ENCODE measurements at regions not wholly inside any gene's neighbourhood (a gene's known extent, or its start where the extent isn't known, plus 50 kb on each side); places are given as distances from the start of the nearest gene placed in this dataset.

GRCh38 chr13:104571893-104572229 lies 1505.6 kb upstream of the SLC10A2 start:
- POLR2A ChIA-PET (ENCODE audit: unreplicated experiment), result interaction anchor here (0.7 kb wide), 1 partner anchor 89 kb away, joined by 5 read pairs; no protein-coding TSS in a partner anchor
- H3K9ac ChIP-seq (ENCODE audit: low read length), result no peak overlapping the region
- no peak for DNase-seq
- ATAC-seq, result no peak
- H3K9me3 ChIP-seq (ENCODE audit: low read length), result no peaks in the 10 kb centered on the region
- H2AFZ ChIP-seq (ENCODE audit: low read length), result peak overlapping the region; percentile 37; the same call in 1 of the 2 replicates
- no peak overlapping the region for H3K27ac ChIP-seq (ENCODE audit: low read length)
- no peaks in the 10 kb centered on the region for H3F3A ChIP-seq (ENCODE audit: low read length, unreplicated experiment)
- CTCF ChIA-PET, result interaction anchor here (0.6 to 0.8 kb wide), 3 partner anchors 11 to 1560 kb away, joined by 3 to 4 read pairs (median 3); no protein-coding TSS in a partner anchor
- no peaks in the 10 kb centered on the region for H4K20me1 ChIP-seq (ENCODE audit: low read length)
- H3K9me2 ChIP-seq (replicated peaks; ENCODE audit: low read length), result no peaks in the 10 kb centered on the region
- H3K4me2 ChIP-seq (ENCODE audit: low read length), result peak overlapping the region; percentile 80
- no TSS peak for BruUV-seq (replicated peaks)
- TF ChIP-seq EZH2phosphoT487 (IDR thresholded peaks at IDR 0.05; ENCODE audit: borderline replicate concordance, low read length), result no peak
- TF ChIP-seq, protein P1, sequence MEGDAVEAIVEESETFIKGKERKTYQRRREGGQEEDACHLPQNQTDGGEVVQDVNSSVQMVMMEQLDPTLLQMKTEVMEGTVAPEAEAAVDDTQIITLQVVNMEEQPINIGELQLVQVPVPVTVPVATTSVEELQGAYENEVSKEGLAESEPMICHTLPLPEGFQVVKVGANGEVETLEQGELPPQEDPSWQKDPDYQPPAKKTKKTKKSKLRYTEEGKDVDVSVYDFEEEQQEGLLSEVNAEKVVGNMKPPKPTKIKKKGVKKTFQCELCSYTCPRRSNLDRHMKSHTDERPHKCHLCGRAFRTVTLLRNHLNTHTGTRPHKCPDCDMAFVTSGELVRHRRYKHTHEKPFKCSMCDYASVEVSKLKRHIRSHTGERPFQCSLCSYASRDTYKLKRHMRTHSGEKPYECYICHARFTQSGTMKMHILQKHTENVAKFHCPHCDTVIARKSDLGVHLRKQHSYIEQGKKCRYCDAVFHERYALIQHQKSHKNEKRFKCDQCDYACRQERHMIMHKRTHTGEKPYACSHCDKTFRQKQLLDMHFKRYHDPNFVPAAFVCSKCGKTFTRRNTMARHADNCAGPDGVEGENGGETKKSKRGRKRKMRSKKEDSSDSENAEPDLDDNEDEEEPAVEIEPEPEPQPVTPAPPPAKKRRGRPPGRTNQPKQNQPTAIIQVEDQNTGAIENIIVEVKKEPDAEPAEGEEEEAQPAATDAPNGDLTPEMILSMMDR (conservative IDR thresholded peaks at IDR 0.05; ENCODE audit: low read depth, low read length), result no peak; the same call in 1 of the 2 replicates
- no peak for TF ChIP-seq EZH2 (IDR thresholded peaks at IDR 0.05; ENCODE audit: low read length, unreplicated experiment)
- intact Hi-C loops (cut with micrococcal nuclease), result loop anchor here (1.0 to 5.0 kb wide), 9 partner anchors 105 to 1964 kb away; no protein-coding TSS in a partner anchor
- H3K4me3 ChIP-seq (ENCODE audit: low read length), result no peak overlapping the region
- no peaks in the 10 kb centered on the region for H3K27me3 ChIP-seq (ENCODE audit: low read length)
- peaks cover 17% of the 10 kb centered on the region for H3K4me1 ChIP-seq (ENCODE audit: insufficient read depth, low read length)
- H3K79me2 ChIP-seq (ENCODE audit: low read length), result no peaks in the 10 kb centered on the region
- no peaks in the 10 kb centered on the region for H3K36me3 ChIP-seq (ENCODE audit: low read depth, low read length)

DNA sequence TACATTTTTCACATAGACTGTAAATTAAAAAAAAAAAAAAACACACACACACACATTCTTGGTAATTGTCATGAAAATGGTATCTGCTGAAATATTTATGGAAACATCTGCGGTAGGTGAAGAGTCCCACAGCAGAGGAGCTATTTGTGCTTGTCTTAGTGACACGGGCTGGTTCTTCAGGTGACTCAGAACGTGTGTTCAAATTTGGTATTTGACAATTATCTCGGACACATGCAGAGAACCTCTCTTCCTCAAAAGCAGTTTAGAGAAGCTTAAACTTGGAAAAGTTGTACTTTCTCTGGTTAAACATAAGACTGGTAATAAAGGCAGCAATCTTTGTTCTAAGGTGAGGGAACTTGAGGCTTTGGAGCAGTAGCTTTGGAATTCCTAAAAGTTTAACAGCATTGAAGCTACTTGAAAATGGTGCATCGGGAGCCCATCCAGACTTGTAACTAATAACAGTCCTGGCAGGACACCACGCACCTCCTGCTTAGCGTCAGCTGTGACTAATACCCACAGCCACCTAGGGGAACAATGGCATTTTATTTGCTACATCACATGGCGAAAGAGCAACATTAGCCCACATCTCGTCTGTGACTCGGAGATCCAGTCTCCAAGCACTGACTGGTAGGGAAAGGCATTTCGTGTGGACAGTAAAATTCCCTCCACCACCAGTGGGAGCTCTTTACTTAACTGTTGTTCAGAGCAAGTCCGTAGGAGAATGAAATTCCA lies 1505.1 kb upstream of the SLC10A2 start:
- Histone ChIP-seq H3K79me2 (ENCODE audit: low read length) (no peaks in the 10 kb centered on the region), H3K9ac (ENCODE audit: low read length) (no peak overlapping the region; the same call in 1 of the 2 replicates), H3K4me2 (ENCODE audit: low read length) (peak overlapping the region; percentile 80), H3K9me3 (ENCODE audit: low read length) (no peaks in the 10 kb centered on the region), H2AFZ (ENCODE audit: low read length) (peak overlapping the region; percentile 89), H3F3A (ENCODE audit: low read length, unreplicated experiment) (no peaks in the 10 kb centered on the region), H3K27ac (ENCODE audit: low read length) (peak overlapping the region; percentile 68), H4K20me1 (ENCODE audit: low read length) (no peaks in the 10 kb centered on the region), H3K36me3 (ENCODE audit: low read depth, low read length) (no peaks in the 10 kb centered on the region), H3K4me1 (ENCODE audit: insufficient read depth, low read length) (peaks cover 17% of the 10 kb centered on the region), H3K4me3 (ENCODE audit: low read length) (peak overlapping the region; percentile 55), H3K27me3 (ENCODE audit: low read length) (no peaks in the 10 kb centered on the region), H3K9me2 (replicated peaks; ENCODE audit: low read length) (no peaks in the 10 kb centered on the region)
- ChIA-PET CTCF (interaction anchor here (0.5 to 0.8 kb wide), 7 partner anchors 11 to 1967 kb away, joined by 3 to 6 read pairs (median 4); no protein-coding TSS in a partner anchor), POLR2A (ENCODE audit: unreplicated experiment) (interaction anchor here (0.5 to 0.7 kb wide), 4 partner anchors 90 to 1319 kb away, joined by 3 to 7 read pairs (median 4); no protein-coding TSS in a partner anchor)
- DNase-seq, result peak; percentile 90
- peak; percentile 96 for ATAC-seq
- TF ChIP-seq EZH2phosphoT487 (IDR thresholded peaks at IDR 0.05; ENCODE audit: borderline replicate concordance, low read length) (no peak), EZH2 (IDR thresholded peaks at IDR 0.05; ENCODE audit: low read length, unreplicated experiment) (no peak)
- TF ChIP-seq, protein P1 (conservative IDR thresholded peaks at IDR 0.05; ENCODE audit: low read depth, low read length), result peak; percentile 66
- intact Hi-C loops (cut with micrococcal nuclease), result loop anchor here (1.0 to 5.0 kb wide), 9 partner anchors 104 to 1965 kb away; no protein-coding TSS in a partner anchor
- BruUV-seq (replicated peaks), result no TSS peak

GRCh38 chr13:104567114-104567513 lies 1500.9 kb upstream of the SLC10A2 start:
- Histone ChIP-seq H3K9ac (ENCODE audit: low read length) (no peak overlapping the region), H3K4me3 (ENCODE audit: low read length) (no peak overlapping the region), H4K20me1 (ENCODE audit: low read length) (no peaks in the 10 kb centered on the region), H2AFZ (ENCODE audit: low read length) (no peak overlapping the region), H3K4me2 (ENCODE audit: low read length) (no peak overlapping the region), H3F3A (ENCODE audit: low read length, unreplicated experiment) (no peaks in the 10 kb centered on the region), H3K79me2 (ENCODE audit: low read length) (no peaks in the 10 kb centered on the region), H3K4me1 (ENCODE audit: insufficient read depth, low read length) (peaks cover 14% of the 10 kb centered on the region), H3K36me3 (ENCODE audit: low read depth, low read length) (no peaks in the 10 kb centered on the region), H3K27me3 (ENCODE audit: low read length) (no peaks in the 10 kb centered on the region), H3K27ac (ENCODE audit: low read length) (no peak overlapping the region), H3K9me3 (ENCODE audit: low read length) (no peaks in the 10 kb centered on the region), H3K9me2 (replicated peaks; ENCODE audit: low read length) (no peaks in the 10 kb centered on the region)
- ChIA-PET POLR2A (ENCODE audit: unreplicated experiment) (no interaction called here), CTCF (no interaction called here)
- DNase-seq, result no peak
- intact Hi-C loops (cut with micrococcal nuclease), result loop anchor here (10.0 kb wide), 1 partner anchor 452 kb away; no protein-coding TSS in a partner anchor
- no TSS peak for BruUV-seq (replicated peaks)
- TF ChIP-seq EZH2 (IDR thresholded peaks at IDR 0.05; ENCODE audit: low read length, unreplicated experiment) (no peak), EZH2phosphoT487 (IDR thresholded peaks at IDR 0.05; ENCODE audit: borderline replicate concordance, low read length) (no peak)
- TF ChIP-seq, protein P1 (conservative IDR thresholded peaks at IDR 0.05; ENCODE audit: low read depth, low read length), result no peak
- no peak for ATAC-seq
